ENCODE measurements at regions not wholly inside any gene's neighbourhood (a gene's known extent, or its start where the extent isn't known, plus 50 kb on each side); places are given as distances from the start of the nearest gene placed in this dataset.

DNA sequence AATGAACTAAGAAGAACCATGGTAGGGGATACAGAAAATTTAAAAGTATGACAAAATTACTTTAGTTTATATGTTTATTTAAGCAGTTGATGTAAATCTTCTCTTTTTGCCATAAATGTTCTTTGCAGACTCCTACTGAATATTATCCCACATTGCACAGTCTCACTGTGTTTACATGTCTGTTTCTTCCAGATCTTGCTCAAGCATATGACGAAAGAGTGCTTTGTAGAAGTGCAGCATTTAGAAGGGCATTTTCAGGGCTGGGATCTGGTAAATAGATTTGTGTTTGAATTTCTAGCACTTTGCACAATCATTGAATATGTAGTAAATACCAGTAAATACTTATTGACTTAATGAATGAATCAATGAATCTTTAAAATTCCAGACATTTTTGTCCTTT is 152.0 kb upstream of the EPHA7 start:
- no peak for TF ChIP-seq ZNF274 (IDR thresholded peaks at IDR 0.05; ENCODE audit: low read depth, low read length)
- TF ChIP-seq YY1 (IDR thresholded peaks at IDR 0.05; ENCODE audit: insufficient read depth, insufficient read length) = no peak
- TF ChIP-seq SUZ12 (IDR thresholded peaks at IDR 0.05; ENCODE audit: extremely low read depth, insufficient read depth, insufficient read length) = no peak

Measured in NT2/D1 (cell line).